Neural cell (in vitro differentiated cells): ENCODE measurements at regions not wholly inside any gene's neighbourhood (a gene's known extent, or its start where the extent isn't known, plus 50 kb on each side); places are given as distances from the start of the nearest gene placed in this dataset.

Experiments used
- H2AFZ ChIP-seq: fragments of 200-600, 300-800 bp; sonication (generic), shearing (Covaris generic); 2 replicates; pipeline ENCODE4 v1.6.0; 2014; ENCODE audit warnings: low read depth, mild to moderate bottlenecking, antibody characterized with exemption, low read length, moderate library complexity
- H3F3A ChIP-seq: fragments of 200-600 bp; shearing (Covaris generic); 2 replicates; pipeline ENCODE4 v1.6.1; 2016; ENCODE audit warnings: mild to moderate bottlenecking, moderate library complexity, mixed read lengths, antibody characterized with exemption, low read length; ENCODE audit not compliant: insufficient read depth, poor library complexity, severe bottlenecking
- H3K27ac ChIP-seq: fragments of 200-600, 300-800 bp; sonication (generic), shearing (Covaris generic); 2 replicates; pipeline ENCODE4 v1.5.1; 2014; ENCODE audit warnings: mild to moderate bottlenecking, low read length, moderate library complexity
- H3K27me3 ChIP-seq: fragments of 300-800, 200-600 bp; sonication (generic), shearing (Covaris generic); 2 replicates; pipeline ENCODE4 v1.6.0; 2014; ENCODE audit warnings: mild to moderate bottlenecking, low read depth, low read length, moderate library complexity; ENCODE audit not compliant: insufficient read depth
- H3K36me3 ChIP-seq: fragments of 300-800, 200-600 bp; sonication (generic), shearing (Covaris generic); 2 replicates; pipeline ENCODE4 v1.5.1; 2014; ENCODE audit warnings: mild to moderate bottlenecking, antibody characterized with exemption, low read length, moderate library complexity; ENCODE audit not compliant: insufficient read depth
- H3K4me2 ChIP-seq: fragments of 300-800, 200-600 bp; sonication (generic), shearing (Covaris generic); 2 replicates; pipeline ENCODE4 v1.6.0; 2014; ENCODE audit warnings: mild to moderate bottlenecking, low read length
- H3K4me3 ChIP-seq: fragments of 300-800, 200-600 bp; sonication (generic), shearing (Covaris generic); 2 replicates; pipeline ENCODE4 v1.5.1; 2014; ENCODE audit warnings: mild to moderate bottlenecking, low read length, moderate library complexity
- H3K79me2 ChIP-seq: fragments of 200-600 bp; shearing (Covaris generic); replicated peaks from 2 replicates; pipeline ENCODE4 v1.6.0; 2014; ENCODE audit warnings: mild to moderate bottlenecking, low read length, moderate library complexity; ENCODE audit not compliant: insufficient read depth
- H3K9ac ChIP-seq: fragments of 300-800, 200-600 bp; sonication (generic), shearing (Covaris generic); 2 replicates; pipeline ENCODE4 v1.6.1; 2016; ENCODE audit warnings: mild to moderate bottlenecking, low read length, mixed read lengths
- H3K9me2 ChIP-seq: fragments of 200-600 bp; shearing (Covaris generic); 2 replicates; pipeline ENCODE4 v1.6.1; 2016; ENCODE audit warnings: mild to moderate bottlenecking, low read length, mixed read lengths; ENCODE audit not compliant: insufficient read depth
- H3K9me3 ChIP-seq: fragments of 200-600, 300-800 bp; sonication (generic), shearing (Covaris generic); 2 replicates; pipeline ENCODE4 v1.6.1; 2016; ENCODE audit warnings: mild to moderate bottlenecking, mixed run types, low read length, moderate library complexity, mixed read lengths
- H4K20me1 ChIP-seq: fragments of 200-600 bp; shearing (Covaris generic); 2 replicates; pipeline ENCODE4 v1.6.1; 2016; ENCODE audit warnings: mild to moderate bottlenecking, mixed run types; ENCODE audit not compliant: insufficient read depth
- CTCF ChIP-seq: fragments of 450-650 bp; IDR thresholded peaks from 2 replicates; pipeline ENCODE4 v1.5.1; 2014; ENCODE audit warnings: antibody characterized with exemption, mild to moderate bottlenecking, moderate library complexity; ENCODE audit not compliant: poor library complexity, severe bottlenecking
- EP300 ChIP-seq: fragments of 450-650 bp; conservative IDR thresholded peaks from 2 replicates; pipeline ENCODE4 v1.6.1; 2014; ENCODE audit warnings: antibody characterized with exemption, mild to moderate bottlenecking, moderate library complexity; ENCODE audit not compliant: poor library complexity, severe bottlenecking
- EZH2 ChIP-seq: fragments of 200-600, 300-800 bp; shearing (Covaris generic), sonication (generic); IDR thresholded peaks from 2 replicates; pipeline ENCODE4 v1.6.1; 2014; ENCODE audit warnings: antibody characterized with exemption, low read length, borderline replicate concordance, mild to moderate bottlenecking; ENCODE audit not compliant: insufficient read depth, poor library complexity, severe bottlenecking
- POLR2AphosphoS5 ChIP-seq: IDR thresholded peaks from 2 replicates; pipeline ENCODE4 v1.6.1; 2012
- RAD21 ChIP-seq: fragments of 450-650 bp; conservative IDR thresholded peaks from 2 replicates; pipeline ENCODE4 v1.6.1; 2014; ENCODE audit warnings: antibody characterized with exemption, mild to moderate bottlenecking, moderate library complexity
- REST ChIP-seq: IDR thresholded peaks from 2 replicates; pipeline ENCODE4 v1.6.1; 2012; ENCODE audit warnings: borderline replicate concordance
- SMC3 ChIP-seq: fragments of 450-650 bp; conservative IDR thresholded peaks from 2 replicates; pipeline ENCODE4 v1.6.1; 2014; ENCODE audit warnings: antibody characterized with exemption, mild to moderate bottlenecking, moderate library complexity; ENCODE audit not compliant: poor library complexity
- TAF1 ChIP-seq: IDR thresholded peaks from 2 replicates; pipeline ENCODE4 v1.6.1; 2012; ENCODE audit warnings: low read depth

- no peaks in the 10 kb centered on the region for H3K9me2 ChIP-seq
- no peak overlapping the region for H3K4me2 ChIP-seq
- no peak overlapping the region for H3K9ac ChIP-seq
- H3K9me3 ChIP-seq, result no peaks in the 10 kb centered on the region
- no peak overlapping the region for H3K27ac ChIP-seq
- no peaks in the 10 kb centered on the region for H3F3A ChIP-seq
- no peaks in the 10 kb centered on the region for H3K79me2 ChIP-seq
- no peaks in the 10 kb centered on the region for H4K20me1 ChIP-seq
- H3K4me3 ChIP-seq, result no peak overlapping the region
- H3K27me3 ChIP-seq, result peaks cover 4% of the 10 kb centered on the region
- TF ChIP-seq EP300 (no peak), TAF1 (no peak), POLR2AphosphoS5 (no peak), REST (no peak), RAD21 (no peak), CTCF (no peak)
- no peaks in the 10 kb centered on the region for H3K36me3 ChIP-seq
- H2AFZ ChIP-seq, result no peak overlapping the region
These were observed 105.3 kb downstream of the NR2F2 start for GRCh38 chr15:96435841-96436240.

- Histone ChIP-seq H3K9ac (no peak overlapping the region), H3F3A (no peaks in the 10 kb centered on the region), H3K79me2 (no peaks in the 10 kb centered on the region), H2AFZ (no peak overlapping the region), H3K4me2 (no peak overlapping the region), H3K27me3 (no peaks in the 10 kb centered on the region), H3K36me3 (no peaks in the 10 kb centered on the region), H3K9me3 (no peaks in the 10 kb centered on the region), H3K27ac (no peak overlapping the region), H4K20me1 (no peaks in the 10 kb centered on the region), H3K4me3 (no peak overlapping the region), H3K9me2 (no peaks in the 10 kb centered on the region)
- TF ChIP-seq RAD21 (no peak), CTCF (no peak), EZH2 (no peak), SMC3 (no peak), TAF1 (no peak)
These were observed 110.5 kb downstream of the NR2F2 start for GRCh38 chr15:96440978-96441377.
